SK-N-SH (cell line): ENCODE measurements at regions not wholly inside any gene's neighbourhood (a gene's known extent, or its start where the extent isn't known, plus 50 kb on each side); places are given as distances from the start of the nearest gene placed in this dataset.

Experiments used
- CTCF ChIA-PET: fragments of 300-600, 350-600 bp; formaldehyde crosslinking; extraction: SDS; loops from one replicate; lab custom pipeline; 2021; lab: Yijun Ruan, JAX
- POLR2A ChIA-PET: fragments of 350-600 bp; sonication (Branson Sonifier 250); formaldehyde crosslinking; extraction: SDS; loops from one replicate; lab custom pipeline; 2020; ENCODE audit warnings: antibody characterized with exemption, inconsistent platforms; lab: Yijun Ruan, JAX
- DNase-seq: peaks from one replicate; pipeline ENCODE4 v3.0.0; 2012
- H2AFZ ChIP-seq: fragments of 200-600 bp; sonication (generic); 2 replicates; pipeline ENCODE4 v1.8.1; 2016; ENCODE audit warnings: antibody characterized with exemption, mild to moderate bottlenecking, low read depth
- H3F3A ChIP-seq: fragments of 200-600 bp; sonication (generic); replicated peaks from 2 replicates; pipeline ENCODE3; 2016; ENCODE audit warnings: antibody characterized with exemption, mild to moderate bottlenecking; ENCODE audit not compliant: insufficient read depth
- H3K27ac ChIP-seq, 2 experiments: fragments of 200-500 bp in 1 of 2; fragments of 200-600 bp in 1 of 2; sonication (Bioruptor generic) in 1 of 2; sonication (generic), shearing (Covaris generic) in 1 of 2; 2 replicates each; pipeline versions ENCODE4 v1.5.1 to v1.6.1; 2014 to 2016; ENCODE audit warnings: low read depth in 2 of 2, inconsistent platforms in 1 of 2, low read length in 1 of 2, mild to moderate bottlenecking in 1 of 2, mixed read lengths in 1 of 2
- H3K27me3 ChIP-seq: fragments of 200-600 bp; sonication (generic), shearing (Covaris generic); 2 replicates; pipeline ENCODE4 v1.6.1; 2016; ENCODE audit warnings: mixed run types; ENCODE audit not compliant: insufficient read depth
- H3K36me3 ChIP-seq, 2 experiments: fragments of 200-500 bp in 1 of 2; fragments of 200-600 bp in 1 of 2; sonication (Bioruptor generic) in 1 of 2; sonication (generic) in 1 of 2; replicated peaks in 1 of 2; 2 replicates each; pipeline versions ENCODE3 to v1.5.1; 2014 to 2016; ENCODE audit warnings: low read length in 1 of 2, mild to moderate bottlenecking in 1 of 2; ENCODE audit not compliant: insufficient read depth in 2 of 2, control insufficient read depth in 1 of 2
- H3K4me1 ChIP-seq, 2 experiments: fragments of 200-500 bp in 1 of 2; fragments of 200-600 bp in 1 of 2; sonication (Bioruptor generic) in 1 of 2; sonication (generic), shearing (Covaris generic) in 1 of 2; 2 replicates each; pipeline versions ENCODE4 v1.5.1 to v1.6.1; 2014 to 2016; ENCODE audit warnings: low read depth in 1 of 2, low read length in 1 of 2, mixed run types in 1 of 2; ENCODE audit not compliant: insufficient read depth in 2 of 2, control insufficient read depth in 1 of 2
- H3K4me2 ChIP-seq: fragments of 200-600 bp; sonication (generic), shearing (Covaris generic); 2 replicates; pipeline ENCODE4 v1.6.1; 2017; ENCODE audit warnings: mixed run types
- H3K4me3 ChIP-seq, 2 experiments: fragments of 200-500 bp in 1 of 2; fragments of 200-600 bp in 1 of 2; sonication (Bioruptor generic) in 1 of 2; sonication (generic), shearing (Covaris generic) in 1 of 2; 2 replicates each; pipeline versions ENCODE4 v1.5.1 to v1.8.1; 2014 to 2016; ENCODE audit warnings: low read depth in 2 of 2, inconsistent platforms in 1 of 2, low read length in 1 of 2, mild to moderate bottlenecking in 1 of 2, mixed read lengths in 1 of 2, moderate library complexity in 1 of 2
- H3K79me2 ChIP-seq: fragments of 200-600 bp; sonication (generic); 2 replicates; pipeline ENCODE4 v1.8.1; 2017; ENCODE audit warnings: mild to moderate bottlenecking; ENCODE audit not compliant: insufficient read depth
- H3K9ac ChIP-seq: fragments of 200-600 bp; sonication (generic); 2 replicates; pipeline ENCODE4 v1.6.1; 2017; ENCODE audit warnings: mixed run types
- H3K9me2 ChIP-seq: fragments of 200-600 bp; sonication (generic); 2 replicates; pipeline ENCODE4 v1.6.1; 2017; ENCODE audit warnings: mixed run types
- H3K9me3 ChIP-seq: fragments of 200-600 bp; sonication (generic); 2 replicates; pipeline ENCODE4 v1.6.1; 2017; ENCODE audit warnings: mixed run types, mild to moderate bottlenecking, moderate library complexity
- H4K20me1 ChIP-seq: fragments of 200-600 bp; sonication (generic); 2 replicates; pipeline ENCODE4 v1.6.1; 2017; ENCODE audit warnings: mild to moderate bottlenecking, mixed run types; ENCODE audit not compliant: insufficient read depth
- FOSL2 ChIP-seq: IDR thresholded peaks from 2 replicates; pipeline ENCODE4 v1.4.0; 2012; ENCODE audit warnings: low read depth, mild to moderate bottlenecking, moderate library complexity, borderline replicate concordance
- FOXM1 ChIP-seq: IDR thresholded peaks from 2 replicates; pipeline ENCODE4 v1.4.0; 2012; ENCODE audit warnings: low read depth, mild to moderate bottlenecking
- GATA2 ChIP-seq: sonication (generic); formaldehyde crosslinking; IDR thresholded peaks from 2 replicates; pipeline ENCODE4 v1.5.0; 2020; ENCODE audit warnings: mild to moderate bottlenecking, missing genetic modification reagents
- RFX5 ChIP-seq: IDR thresholded peaks from 2 replicates; pipeline ENCODE4 v1.6.1; 2012; ENCODE audit warnings: mild to moderate bottlenecking, improper control_type of control experiment, low read length
- RXRA ChIP-seq: IDR thresholded peaks from 2 replicates; pipeline ENCODE4 v1.4.0; 2012; ENCODE audit warnings: low read depth, mild to moderate bottlenecking, borderline replicate concordance
- SIN3A ChIP-seq: IDR thresholded peaks from 2 replicates; pipeline ENCODE4 v1.6.1; 2012; ENCODE audit warnings: low read depth, mild to moderate bottlenecking, low read length, moderate library complexity, borderline replicate concordance
- SMC3 ChIP-seq: IDR thresholded peaks from 2 replicates; pipeline ENCODE4 v1.6.1; 2012; ENCODE audit warnings: low read depth, low read length, improper control_type of control experiment
- TCF12 ChIP-seq: IDR thresholded peaks from 2 replicates; pipeline ENCODE4 v1.4.0; 2012
- TEAD4 ChIP-seq: IDR thresholded peaks from 2 replicates; pipeline ENCODE4 v1.4.0; 2012; ENCODE audit warnings: mild to moderate bottlenecking, borderline replicate concordance; ENCODE audit not compliant: insufficient read depth
- YY1 ChIP-seq: IDR thresholded peaks from 2 replicates; pipeline ENCODE4 v1.4.0; 2012; ENCODE audit warnings: low read depth, mild to moderate bottlenecking
- WGBS: methylation state at CpG from one replicate; pipeline ENCODE4 v1.1.6; 2017; ENCODE audit warnings: low lambda C conversion rate; 5-methylcytosine and 5-hydroxymethylcytosine counted together
- TF ChIP-seq, protein P1 (sequence below): fragments of 200-600 bp; sonication (generic); IDR thresholded peaks from 2 replicates; pipeline ENCODE4 v1.6.1; 2017; ENCODE audit warnings: antibody characterized with exemption, mild to moderate bottlenecking, moderate library complexity

DNA sequence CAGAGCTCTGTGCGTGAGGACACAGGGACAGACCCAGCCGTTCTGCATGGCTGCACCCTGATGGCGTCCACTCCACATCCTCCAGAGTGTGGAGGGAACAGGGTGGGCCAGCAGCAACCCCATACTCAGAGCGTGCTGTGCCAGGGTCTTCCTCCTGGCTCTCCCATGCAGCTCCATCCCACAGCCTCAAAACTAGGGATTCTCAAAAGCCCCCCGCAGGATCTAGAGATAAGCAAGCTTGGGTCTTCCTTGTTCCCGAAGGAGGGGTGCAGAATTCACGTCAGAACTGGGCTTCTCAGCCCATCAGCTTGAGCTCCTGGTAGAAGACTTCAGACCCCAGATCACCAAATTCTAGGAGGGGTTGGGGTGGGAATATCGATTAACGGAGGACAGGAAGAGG, 858.8 kb downstream of the TBC1D22A start (continued):
- TF ChIP-seq SMC3: no peak
- no peak for TF ChIP-seq FOXM1

DNA sequence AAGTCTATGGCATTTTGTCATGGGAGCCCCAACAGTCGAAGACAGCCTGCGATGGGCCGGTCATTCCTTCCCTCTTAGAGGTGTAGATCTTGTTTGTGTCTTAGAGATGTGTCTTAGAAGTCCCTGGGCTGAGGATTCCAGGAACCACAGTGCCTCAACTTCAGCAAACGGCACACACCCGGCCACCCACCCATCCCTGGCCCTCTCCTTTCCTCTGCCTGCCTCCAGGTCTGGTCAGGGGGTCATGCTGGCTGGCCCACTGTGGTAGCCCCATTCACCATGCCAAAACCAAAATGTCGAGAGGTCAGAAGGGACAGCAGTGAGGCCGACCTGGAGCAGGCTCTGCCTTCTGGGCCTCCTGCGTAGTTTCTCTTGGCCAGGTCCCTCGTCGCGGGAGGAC, 857.9 kb downstream of the TBC1D22A start:
- no peaks in the 10 kb centered on the region for H3K9me3 ChIP-seq
- no peaks in the 10 kb centered on the region for H3K36me3 ChIP-seq
- CTCF ChIA-PET: no interaction called here
- POLR2A ChIA-PET: no interaction called here
- DNase-seq: no peak
- 57% methylated on average over 5 of the region's 11 CpGs for WGBS
- H3K4me1 ChIP-seq: no peaks in the 10 kb centered on the region
- no peak overlapping the region for H3K9ac ChIP-seq
- H3K27ac ChIP-seq: no peak overlapping the region
- no peak overlapping the region for H2AFZ ChIP-seq
- no peaks in the 10 kb centered on the region for H4K20me1 ChIP-seq
- H3F3A ChIP-seq: no peaks in the 10 kb centered on the region
- no peak overlapping the region for H3K4me3 ChIP-seq
- no peaks in the 10 kb centered on the region for H3K79me2 ChIP-seq
- no peaks in the 10 kb centered on the region; the same call in 1 of the 2 replicates for H3K27me3 ChIP-seq
- no peak overlapping the region for H3K4me2 ChIP-seq
- TF ChIP-seq FOSL2 (no peak), YY1 (no peak), RXRA (no peak), RFX5 (no peak), SIN3A (no peak), GATA2 (no peak), TEAD4 (no peak), TCF12 (no peak)
- H3K9me2 ChIP-seq: no peaks in the 10 kb centered on the region

DNA sequence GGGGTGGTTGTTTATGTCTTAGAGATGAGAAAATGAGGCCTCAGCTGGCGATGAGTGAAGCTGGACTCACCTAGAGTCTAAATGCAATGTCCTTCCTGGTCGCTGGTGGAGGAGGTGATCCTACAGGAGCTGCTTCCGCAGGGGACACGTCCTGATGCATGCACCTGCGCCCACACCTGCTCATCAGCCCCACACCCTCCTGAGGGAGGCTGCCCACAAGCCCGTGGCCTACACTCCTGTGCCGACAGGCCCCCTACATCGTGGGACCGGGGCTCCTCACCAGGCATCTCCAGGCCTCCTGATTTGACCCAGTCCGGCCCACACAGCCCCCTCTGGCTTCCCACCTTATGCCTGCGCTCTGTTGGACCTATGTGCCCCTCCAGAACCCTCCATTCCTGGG, 857.2 kb downstream of the TBC1D22A start:
- no peaks in the 10 kb centered on the region for H3K36me3 ChIP-seq
- ChIA-PET CTCF (no interaction called here), POLR2A (no interaction called here)
- no peaks in the 10 kb centered on the region for H3K9me2 ChIP-seq
- H3K79me2 ChIP-seq: no peaks in the 10 kb centered on the region
- no peak overlapping the region for H3K4me3 ChIP-seq
- no peaks in the 10 kb centered on the region; the same call in 1 of the 2 replicates for H3K27me3 ChIP-seq
- no peak for DNase-seq
- H3K4me1 ChIP-seq: no peaks in the 10 kb centered on the region
- H3F3A ChIP-seq: no peaks in the 10 kb centered on the region
- no peak overlapping the region for H3K9ac ChIP-seq
- H2AFZ ChIP-seq: no peak overlapping the region
- H3K27ac ChIP-seq: no peak overlapping the region
- WGBS: 8% methylated on average over 8 of the region's 11 CpGs
- no peaks in the 10 kb centered on the region for H4K20me1 ChIP-seq
- H3K4me2 ChIP-seq: no peak overlapping the region
- H3K9me3 ChIP-seq: no peaks in the 10 kb centered on the region
- TF ChIP-seq, protein P1, sequence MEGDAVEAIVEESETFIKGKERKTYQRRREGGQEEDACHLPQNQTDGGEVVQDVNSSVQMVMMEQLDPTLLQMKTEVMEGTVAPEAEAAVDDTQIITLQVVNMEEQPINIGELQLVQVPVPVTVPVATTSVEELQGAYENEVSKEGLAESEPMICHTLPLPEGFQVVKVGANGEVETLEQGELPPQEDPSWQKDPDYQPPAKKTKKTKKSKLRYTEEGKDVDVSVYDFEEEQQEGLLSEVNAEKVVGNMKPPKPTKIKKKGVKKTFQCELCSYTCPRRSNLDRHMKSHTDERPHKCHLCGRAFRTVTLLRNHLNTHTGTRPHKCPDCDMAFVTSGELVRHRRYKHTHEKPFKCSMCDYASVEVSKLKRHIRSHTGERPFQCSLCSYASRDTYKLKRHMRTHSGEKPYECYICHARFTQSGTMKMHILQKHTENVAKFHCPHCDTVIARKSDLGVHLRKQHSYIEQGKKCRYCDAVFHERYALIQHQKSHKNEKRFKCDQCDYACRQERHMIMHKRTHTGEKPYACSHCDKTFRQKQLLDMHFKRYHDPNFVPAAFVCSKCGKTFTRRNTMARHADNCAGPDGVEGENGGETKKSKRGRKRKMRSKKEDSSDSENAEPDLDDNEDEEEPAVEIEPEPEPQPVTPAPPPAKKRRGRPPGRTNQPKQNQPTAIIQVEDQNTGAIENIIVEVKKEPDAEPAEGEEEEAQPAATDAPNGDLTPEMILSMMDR: no peak
